Fibroblast of skin of back (primary cell): ENCODE measurements at regions not wholly inside any gene's neighbourhood (a gene's known extent, or its start where the extent isn't known, plus 50 kb on each side); places are given as distances from the start of the nearest gene placed in this dataset.

Experiments
- DNase-seq: peaks from one replicate; pipeline ENCODE4 v3.0.0-alpha.2; 2013

DNA sequence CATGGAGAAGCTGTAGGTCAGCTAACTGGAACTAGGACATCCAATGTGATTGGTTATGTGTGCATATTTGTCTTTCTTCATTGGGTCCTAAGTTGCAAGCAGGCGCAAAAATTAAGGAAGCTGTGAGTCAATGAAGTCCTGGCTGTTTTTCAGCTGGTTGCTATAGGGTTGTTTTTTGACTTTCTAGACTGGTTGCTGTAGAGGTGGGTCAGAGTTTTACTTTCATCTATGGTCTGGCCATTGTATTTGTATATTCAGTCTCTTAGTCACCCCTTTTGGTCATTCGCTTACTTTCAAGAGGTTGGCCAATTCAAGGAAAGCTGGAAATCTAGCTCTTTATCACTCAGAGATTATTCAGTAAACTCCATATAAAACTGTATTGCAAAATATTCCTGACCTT lies 62.0 kb upstream of the AMZ2 start:
- DNase-seq: no peak

- DNase-seq: no peak
Measured at GRCh38 chr17:68190495-68190894, 57.3 kb upstream of the AMZ2 start.

DNA sequence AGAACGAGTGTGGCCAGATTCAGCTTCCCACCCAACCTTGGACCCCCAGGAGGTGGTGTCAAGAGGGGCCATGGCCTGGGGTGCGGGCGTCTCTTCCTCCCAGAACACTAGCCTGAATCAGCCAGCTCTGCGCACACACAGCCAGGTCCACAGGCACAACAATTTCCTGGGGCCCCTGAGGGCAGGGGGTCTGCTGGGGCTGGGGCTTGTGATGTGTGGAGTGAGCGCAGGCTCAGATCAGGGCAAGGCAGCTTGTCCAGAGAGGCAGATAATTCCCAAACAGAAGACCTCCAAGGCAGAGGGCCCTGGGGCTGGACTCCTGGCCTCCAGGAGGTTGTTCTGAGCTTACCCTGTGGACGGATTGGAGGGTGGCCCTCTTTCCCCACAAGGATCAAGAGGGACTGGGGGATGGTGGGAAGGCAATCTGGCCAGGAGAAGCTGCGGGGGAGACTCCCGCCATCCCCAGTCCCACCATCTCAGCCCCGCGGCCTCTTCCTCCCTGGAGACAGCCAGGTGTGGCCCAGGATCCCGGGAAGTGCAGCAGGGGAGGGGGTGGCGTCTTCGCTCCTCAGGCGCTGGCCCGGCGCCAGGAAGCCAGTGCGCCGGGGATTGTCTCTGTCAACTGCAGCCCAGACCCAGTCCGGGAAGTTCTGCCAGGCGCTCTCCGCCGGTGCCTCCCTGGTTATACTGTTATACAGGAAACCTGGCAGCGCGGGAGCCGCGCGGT lies 52.0 kb upstream of the AMZ2 start:
- DNase-seq: no peak

DNA sequence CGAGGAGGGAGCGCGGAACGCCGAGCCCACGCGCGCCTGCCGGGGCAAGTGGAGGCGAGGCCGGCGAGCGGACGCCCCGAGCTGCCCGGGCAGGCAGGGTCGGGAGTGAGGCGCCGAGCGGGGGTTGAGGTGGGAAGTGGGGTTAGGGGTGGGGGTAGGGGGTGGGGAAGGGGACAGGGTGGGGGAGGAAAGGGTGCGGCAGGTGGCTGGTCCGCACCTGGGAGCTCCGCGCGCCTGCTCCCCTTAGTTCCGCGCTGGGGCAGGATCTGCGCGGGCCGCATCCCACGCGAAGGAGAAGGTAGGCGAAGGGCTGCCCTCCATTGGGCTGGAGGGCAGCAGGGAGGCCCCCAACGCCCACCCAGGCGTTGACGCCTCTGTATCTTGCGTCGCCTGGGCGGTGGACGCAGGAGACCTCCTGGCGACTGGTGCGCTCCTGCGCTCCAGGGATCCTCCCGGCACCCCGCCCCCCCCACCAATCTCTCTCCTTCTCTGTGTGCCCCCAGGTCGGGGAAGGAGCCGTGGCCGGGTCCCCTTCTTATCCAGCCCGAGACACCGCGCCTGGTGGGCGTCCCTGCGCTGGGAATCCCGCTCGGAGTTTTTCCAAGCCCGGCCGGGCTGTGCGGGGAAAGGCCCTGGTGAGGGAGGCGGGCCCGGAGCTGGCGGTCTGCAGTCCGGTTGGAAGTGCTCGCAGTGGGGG lies 51.3 kb upstream of the AMZ2 start:
- DNase-seq: no peak

DNA sequence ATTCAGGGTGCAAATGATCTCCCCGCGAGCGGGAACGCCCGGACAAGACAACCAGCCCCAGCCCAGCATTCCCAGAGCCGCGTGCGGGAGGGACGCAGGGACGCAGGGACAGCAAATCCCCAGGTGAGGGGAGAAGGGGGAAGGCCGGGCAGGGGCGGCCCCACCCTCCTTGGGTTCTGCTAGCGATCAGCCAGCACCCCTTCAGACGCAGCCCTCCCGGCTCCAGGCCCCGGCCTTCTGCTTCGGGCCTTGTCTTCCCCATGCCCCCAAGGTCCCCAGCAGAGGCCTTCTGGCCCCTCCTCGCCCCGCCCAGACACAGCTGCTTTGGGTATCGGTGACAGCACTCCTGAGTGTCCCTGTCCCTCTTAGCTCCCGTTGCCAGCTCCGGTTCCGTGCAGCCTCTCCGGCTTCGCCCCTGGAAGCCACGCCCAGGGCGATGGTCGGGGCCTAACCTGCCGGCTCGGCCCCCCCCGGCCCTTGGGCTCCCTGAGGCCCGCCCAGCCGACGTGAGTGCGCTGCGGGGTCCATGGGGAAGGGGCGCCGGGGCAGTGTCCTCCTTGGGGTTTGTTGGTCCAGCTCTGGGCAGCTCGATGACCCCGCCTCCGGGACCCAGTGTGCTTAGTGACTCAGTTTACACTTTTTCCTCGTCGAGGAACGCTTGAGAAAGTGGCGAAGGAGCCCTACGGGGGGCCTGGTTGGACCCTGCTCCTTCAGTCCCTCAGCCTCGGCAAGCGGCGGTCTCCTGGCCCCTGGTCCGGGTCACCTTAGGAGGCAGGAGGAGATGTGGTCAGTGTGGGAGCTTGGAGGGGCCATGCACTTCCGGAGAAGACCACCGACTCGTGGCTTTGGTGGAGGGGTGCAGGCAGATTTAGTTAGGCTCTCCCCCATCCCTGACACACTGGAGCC lies 50.5 kb upstream of the AMZ2 start:
- no peak for DNase-seq

GRCh38 chr17:68197997-68198930 lies 49.6 kb upstream of the AMZ2 start:
- DNase-seq: no peak
